Suprapubic skin (tissue), 4 donors: ENCODE measurements at regions not wholly inside any gene's neighbourhood (a gene's known extent, or its start where the extent isn't known, plus 50 kb on each side); places are given as distances from the start of the nearest gene placed in this dataset.

Experiments
- DNase-seq, 2 donors: peaks; one replicate each; pipeline ENCODE4 v3.0.0-alpha.2; 2019; ENCODE audit warnings: low spot score in 2 of 2
- H3K27ac ChIP-seq: fragments of 200-600 bp; sonication (generic); one replicate; pipeline ENCODE4 v1.5.1; 2019
- H3K27me3 ChIP-seq: fragments of 200-600 bp; sonication (generic); one replicate; pipeline ENCODE4 v1.5.1; 2019
- H3K36me3 ChIP-seq: fragments of 200-600 bp; sonication (generic); one replicate; pipeline ENCODE4 v1.5.1; 2019
- H3K4me1 ChIP-seq: fragments of 200-600 bp; sonication (generic); one replicate; pipeline ENCODE4 v1.5.1; 2019
- H3K4me3 ChIP-seq: fragments of 200-600 bp; sonication (generic); one replicate; pipeline ENCODE4 v1.5.1; 2019; ENCODE audit warnings: mild to moderate bottlenecking
- H3K9me3 ChIP-seq: fragments of 200-600 bp; sonication (generic); one replicate; pipeline ENCODE4 v1.5.1; 2019
- CTCF ChIP-seq, 2 donors: fragments of 200-600 bp in 1 of 2; fragments of 450-650 bp in 1 of 2; sonication (generic) in 1 of 2; IDR thresholded peaks; one replicate each; pipeline ENCODE4 v1.5.1; 2016 to 2019; ENCODE audit warnings: antibody characterized with exemption in 2 of 2, mild to moderate bottlenecking in 1 of 2, moderate library complexity in 1 of 2
- EP300 ChIP-seq: sonication (generic); formaldehyde crosslinking; IDR thresholded peaks from one replicate; pipeline ENCODE4 v1.6.1; 2017; ENCODE audit warnings: antibody characterized with exemption
- POLR2A ChIP-seq, 2 donors: fragments of 450-650 bp; IDR thresholded peaks; one replicate each; pipeline ENCODE4 v1.6.1; 2017; ENCODE audit warnings: antibody characterized with exemption in 2 of 2, mild to moderate bottlenecking in 2 of 2, moderate library complexity in 2 of 2
- POLR2AphosphoS5 ChIP-seq, 3 donors: sonication (generic); formaldehyde crosslinking; IDR thresholded peaks; one replicate each; pipeline ENCODE4 v1.6.1; 2017; ENCODE audit warnings: antibody characterized with exemption in 3 of 3
- WGBS: methylation state at CpG from one replicate; pipeline ENCODE4 v1.1.5; 2018; 5-methylcytosine and 5-hydroxymethylcytosine counted together

DNA sequence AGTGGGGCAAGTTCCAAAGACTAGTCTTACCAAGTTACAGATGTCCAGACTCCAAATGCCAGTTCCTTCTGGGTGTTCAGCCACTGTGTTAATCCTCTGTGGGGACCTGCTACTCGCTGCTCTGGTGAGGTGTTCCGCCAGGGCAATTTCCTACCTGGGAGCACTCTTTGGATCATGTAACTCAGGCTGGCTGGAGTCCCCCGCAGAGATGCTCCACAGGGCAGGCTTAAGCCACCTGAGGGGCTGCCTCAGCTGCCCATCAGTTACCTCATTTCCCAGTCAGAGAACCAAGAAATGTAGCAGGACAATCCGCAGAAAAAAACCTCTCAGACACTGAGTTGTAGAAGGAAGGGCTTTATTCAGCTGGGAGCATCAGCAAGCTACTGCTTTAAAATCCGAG is 133.8 kb downstream of the ZNF737 start:
- TF ChIP-seq EP300 = no peak
- TF ChIP-seq POLR2A (IDR thresholded peaks at IDR 0.05) = no peak
- no peak for TF ChIP-seq CTCF (IDR thresholded peaks at IDR 0.05)
- no peak for TF ChIP-seq POLR2AphosphoS5 (IDR thresholded peaks at IDR 0.05)
- Histone ChIP-seq H3K4me3 (no peak overlapping the region), H3K4me1 (no peaks in the 10 kb centered on the region), H3K9me3 (peaks cover 5% of the 10 kb centered on the region), H3K27ac (no peak overlapping the region), H3K36me3 (no peaks in the 10 kb centered on the region), H3K27me3 (no peaks in the 10 kb centered on the region)
- 88% methylated on average over 5 of the region's 5 CpGs for WGBS
- no peak for DNase-seq

DNA sequence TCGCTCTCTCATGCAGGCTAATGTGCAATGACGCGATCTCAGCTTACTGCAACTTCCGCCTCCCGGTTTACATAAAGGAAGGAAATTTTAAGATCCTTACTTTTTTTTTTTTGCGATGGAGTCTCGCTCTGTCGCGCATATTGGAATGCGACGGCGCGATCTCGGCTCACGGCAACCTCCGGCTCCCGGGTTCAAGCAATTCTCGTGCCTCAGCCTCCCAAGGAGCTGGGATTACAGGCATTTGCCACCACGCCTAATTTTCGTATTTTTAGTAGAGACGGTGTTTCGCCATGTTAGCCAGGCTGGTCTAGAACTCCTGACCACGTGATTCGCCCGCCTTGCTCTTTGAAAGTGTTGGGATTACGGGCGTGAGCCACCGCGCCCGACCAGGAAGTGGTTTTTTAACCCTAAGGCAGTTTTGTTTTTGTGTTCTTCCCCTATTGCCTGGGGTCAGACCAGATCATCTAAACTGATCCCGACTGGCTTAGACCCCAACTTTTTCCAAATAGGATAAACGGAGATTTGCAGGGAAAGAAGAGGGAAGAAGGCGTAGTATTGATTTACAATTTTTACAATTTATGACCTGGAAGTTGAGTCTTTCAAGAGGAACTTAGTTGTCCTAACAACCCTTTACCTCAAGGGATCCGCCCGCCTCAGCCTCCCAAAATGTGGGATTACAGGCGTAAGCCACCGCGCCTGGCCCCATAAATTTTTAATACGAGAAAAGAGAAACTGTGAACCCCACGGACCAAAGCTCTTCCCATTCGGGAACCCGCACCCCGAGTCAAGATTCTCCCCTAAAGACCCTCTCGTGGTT is 142.0 kb downstream of the ZNF737 start:
- Histone ChIP-seq H3K27me3 (no peaks in the 10 kb centered on the region), H3K9me3 (no peaks in the 10 kb centered on the region), H3K4me1 (peaks cover 4% of the 10 kb centered on the region), H3K27ac (peak overlapping the region; percentile 93), H3K36me3 (no peaks in the 10 kb centered on the region), H3K4me3 (peak overlapping the region; percentile 65)
- WGBS = 7% methylated on average over 44 of the region's 44 CpGs
- peak; percentile 74 to 80 for DNase-seq
- TF ChIP-seq EP300 = no peak
- peak in 1 of 3 donors; percentile 31 for TF ChIP-seq POLR2AphosphoS5 (IDR thresholded peaks at IDR 0.05)

GRCh38 chr19:20422216-20423205 is 143.1 kb downstream of the ZNF737 start:
- WGBS = 81% methylated on average over 22 of the region's 22 CpGs
- H3K4me1 ChIP-seq = peaks cover 4% of the 10 kb centered on the region
- peak overlapping the region; percentile 65 for H3K4me3 ChIP-seq
- H3K27me3 ChIP-seq = no peaks in the 10 kb centered on the region
- no peaks in the 10 kb centered on the region for H3K9me3 ChIP-seq
- TF ChIP-seq POLR2AphosphoS5 (IDR thresholded peaks at IDR 0.05) (no peak), EP300 (no peak), CTCF (IDR thresholded peaks at IDR 0.05) (no peak), POLR2A (IDR thresholded peaks at IDR 0.05) (no peak)
- DNase-seq = peak in 1 of 2 donors; percentile 57
- no peaks in the 10 kb centered on the region for H3K36me3 ChIP-seq
- H3K27ac ChIP-seq = peak overlapping the region; percentile 93

GRCh38 chr19:20416661-20417060 is 148.9 kb downstream of the ZNF737 start:
- no peaks in the 10 kb centered on the region for H3K36me3 ChIP-seq
- H3K9me3 ChIP-seq = no peaks in the 10 kb centered on the region
- 82% methylated on average over 1 of the region's 1 CpG for WGBS

GRCh38 chr19:20414120-20414519 is 151.5 kb downstream of the ZNF737 start:
- no peak for DNase-seq
- H3K27ac ChIP-seq = no peak overlapping the region
- no peaks in the 10 kb centered on the region for H3K4me1 ChIP-seq
- WGBS = 96% methylated on average over 2 of the region's 2 CpGs
- no peaks in the 10 kb centered on the region for H3K36me3 ChIP-seq
- no peaks in the 10 kb centered on the region for H3K27me3 ChIP-seq
- no peak overlapping the region for H3K4me3 ChIP-seq
- no peaks in the 10 kb centered on the region for H3K9me3 ChIP-seq
- TF ChIP-seq EP300 = no peak
- no peak for TF ChIP-seq CTCF (IDR thresholded peaks at IDR 0.05)
- TF ChIP-seq POLR2AphosphoS5 (IDR thresholded peaks at IDR 0.05) = no peak
- TF ChIP-seq POLR2A (IDR thresholded peaks at IDR 0.05) = no peak

More at GRCh38 chr19:20416661-20417060, 148.9 kb downstream of the ZNF737 start:
- no peaks in the 10 kb centered on the region for H3K27me3 ChIP-seq
- TF ChIP-seq POLR2A (IDR thresholded peaks at IDR 0.05) (no peak), CTCF (IDR thresholded peaks at IDR 0.05) (no peak), POLR2AphosphoS5 (IDR thresholded peaks at IDR 0.05) (no peak), EP300 (no peak)
- no peaks in the 10 kb centered on the region for H3K4me1 ChIP-seq
- DNase-seq = no peak
- H3K4me3 ChIP-seq = no peak overlapping the region
- H3K27ac ChIP-seq = no peak overlapping the region
